OCI-LY7 (cell line): ENCODE measurements at regions not wholly inside any gene's neighbourhood (a gene's known extent, or its start where the extent isn't known, plus 50 kb on each side); places are given as distances from the start of the nearest gene placed in this dataset.

Experiments used
- BruUV-seq: library from RNA; stranded (reverse); fragments of 400-500 nt; replicated peaks from 2 replicates; lab custom pipeline; 2021; lab: Mats Ljungman, UMichigan
- CTCF ChIA-PET: fragments of 300-600 bp; sonication (Branson Sonifier 250); formaldehyde crosslinking; loops from one replicate; lab custom pipeline; 2022; ENCODE audit warnings: antibody characterized with exemption; ENCODE audit not compliant: unreplicated experiment; lab: Charles Lee
- POLR2A ChIA-PET: fragments of 300-600 bp; sonication (Branson Sonifier 250); formaldehyde crosslinking; loops from one replicate; lab custom pipeline; 2022; ENCODE audit warnings: antibody characterized with exemption; lab: Charles Lee
- DNase-seq: peaks from one replicate; pipeline ENCODE4 v3.0.0-alpha.2; 2015; ENCODE audit warnings: low spot score
- H2AFZ ChIP-seq: fragments of 200-600 bp; sonication (generic), shearing (Covaris generic); 2 replicates; pipeline ENCODE4 v1.6.1; 2014; ENCODE audit warnings: mild to moderate bottlenecking, antibody characterized with exemption, low read length, moderate library complexity
- H3K27ac ChIP-seq: fragments of 200-600 bp; sonication (generic); 2 replicates; pipeline ENCODE4 v1.5.1; 2014; ENCODE audit warnings: mixed run types, low read depth, mild to moderate bottlenecking, moderate library complexity, low read length, inconsistent platforms; ENCODE audit not compliant: poor library complexity, severe bottlenecking
- H3K36me3 ChIP-seq: fragments of 200-600 bp; sonication (generic); 2 replicates; pipeline ENCODE4 v1.6.1; 2014; ENCODE audit warnings: mild to moderate bottlenecking, antibody characterized with exemption, low read length, moderate library complexity, mixed read lengths; ENCODE audit not compliant: insufficient read depth
- H3K4me1 ChIP-seq: fragments of 200-600 bp; sonication (generic); 2 replicates; pipeline ENCODE4 v1.5.1; 2014; ENCODE audit warnings: mild to moderate bottlenecking, low read length; ENCODE audit not compliant: insufficient read depth, poor library complexity, severe bottlenecking
- H3K4me2 ChIP-seq: fragments of 200-600 bp; sonication (generic); 2 replicates; pipeline ENCODE4 v1.6.1; 2014; ENCODE audit warnings: mild to moderate bottlenecking, low read length
- H3K4me3 ChIP-seq: fragments of 200-600 bp; sonication (generic); 2 replicates; pipeline ENCODE4 v1.5.1; 2014; ENCODE audit warnings: mild to moderate bottlenecking, low read depth, low read length; ENCODE audit not compliant: poor library complexity, severe bottlenecking
- H3K79me2 ChIP-seq: fragments of 200-600 bp; sonication (generic); 2 replicates; pipeline ENCODE4 v1.6.1; 2016; ENCODE audit warnings: low read depth, mild to moderate bottlenecking, low read length, moderate library complexity, mixed read lengths; ENCODE audit not compliant: insufficient read depth
- H3K9me2 ChIP-seq: fragments of 200-600 bp; sonication (generic); 2 replicates; pipeline ENCODE4 v1.6.1; 2016; ENCODE audit warnings: mild to moderate bottlenecking, low read length, mixed read lengths; ENCODE audit not compliant: insufficient read depth
- H3K9me3 ChIP-seq: fragments of 200-600 bp; sonication (generic); 2 replicates; pipeline ENCODE4 v1.6.1; 2014; ENCODE audit warnings: mild to moderate bottlenecking, mixed run types, low read length, mixed read lengths
- H4K20me1 ChIP-seq: fragments of 200-600 bp; sonication (generic); 2 replicates; pipeline ENCODE4 v1.6.1; 2014; ENCODE audit warnings: mild to moderate bottlenecking, antibody characterized with exemption, low read length, moderate library complexity, mixed read lengths; ENCODE audit not compliant: insufficient read depth
- EZH2phosphoT487 ChIP-seq: fragments of 200-600 bp; sonication (generic); IDR thresholded peaks from 2 replicates; pipeline ENCODE4 v1.6.1; 2018; ENCODE audit warnings: low read depth, borderline replicate concordance, mild to moderate bottlenecking, mixed run types, antibody characterized with exemption, low read length, moderate library complexity, mixed read lengths
- intact Hi-C: fragments of 100-400 bp; cut with micrococcal nuclease; formaldehyde crosslinking; loops from one replicate; pipeline ENCODE4 v1.10.0; 2022; ENCODE audit not compliant: unreplicated experiment
- TF ChIP-seq, protein P1 (sequence below): fragments of 200-600 bp; sonication (generic); conservative IDR thresholded peaks from 2 replicates; pipeline ENCODE4 v1.5.1; 2014; ENCODE audit warnings: mild to moderate bottlenecking, antibody characterized with exemption, low read length, moderate library complexity, mixed read lengths

DNA sequence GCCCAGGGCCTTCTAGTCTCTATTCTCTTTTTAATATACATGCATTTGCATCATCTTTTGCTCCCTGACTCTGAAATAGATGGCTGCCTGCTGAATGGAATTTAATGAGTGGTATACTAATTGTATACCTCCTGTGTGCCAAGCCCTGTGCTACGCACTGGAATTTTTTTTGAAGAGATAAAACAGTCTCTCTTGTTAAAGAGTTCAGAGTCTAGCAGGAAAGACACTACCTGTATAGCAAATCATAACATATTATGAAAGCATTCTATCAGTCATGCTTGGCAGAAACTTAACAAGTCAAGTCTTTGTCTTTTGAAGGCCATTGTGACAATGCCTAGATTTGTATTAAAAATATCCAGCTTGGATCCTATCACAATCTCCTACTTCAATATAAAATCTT, 63.7 kb upstream of the SESN3 start:
- Histone ChIP-seq H4K20me1 (no peaks in the 10 kb centered on the region), H3K36me3 (no peaks in the 10 kb centered on the region), H3K9me2 (no peaks in the 10 kb centered on the region), H2AFZ (no peak overlapping the region), H3K4me1 (peaks cover 24% of the 10 kb centered on the region), H3K79me2 (no peaks in the 10 kb centered on the region), H3K4me2 (no peak overlapping the region), H3K9me3 (no peaks in the 10 kb centered on the region), H3K27ac (no peak overlapping the region), H3K4me3 (no peak overlapping the region)
- DNase-seq, result no peak
- no peak for TF ChIP-seq EZH2phosphoT487
- TF ChIP-seq, protein P1, sequence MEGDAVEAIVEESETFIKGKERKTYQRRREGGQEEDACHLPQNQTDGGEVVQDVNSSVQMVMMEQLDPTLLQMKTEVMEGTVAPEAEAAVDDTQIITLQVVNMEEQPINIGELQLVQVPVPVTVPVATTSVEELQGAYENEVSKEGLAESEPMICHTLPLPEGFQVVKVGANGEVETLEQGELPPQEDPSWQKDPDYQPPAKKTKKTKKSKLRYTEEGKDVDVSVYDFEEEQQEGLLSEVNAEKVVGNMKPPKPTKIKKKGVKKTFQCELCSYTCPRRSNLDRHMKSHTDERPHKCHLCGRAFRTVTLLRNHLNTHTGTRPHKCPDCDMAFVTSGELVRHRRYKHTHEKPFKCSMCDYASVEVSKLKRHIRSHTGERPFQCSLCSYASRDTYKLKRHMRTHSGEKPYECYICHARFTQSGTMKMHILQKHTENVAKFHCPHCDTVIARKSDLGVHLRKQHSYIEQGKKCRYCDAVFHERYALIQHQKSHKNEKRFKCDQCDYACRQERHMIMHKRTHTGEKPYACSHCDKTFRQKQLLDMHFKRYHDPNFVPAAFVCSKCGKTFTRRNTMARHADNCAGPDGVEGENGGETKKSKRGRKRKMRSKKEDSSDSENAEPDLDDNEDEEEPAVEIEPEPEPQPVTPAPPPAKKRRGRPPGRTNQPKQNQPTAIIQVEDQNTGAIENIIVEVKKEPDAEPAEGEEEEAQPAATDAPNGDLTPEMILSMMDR, result no peak
- intact Hi-C loops, result loop anchor here (5.0 kb wide), 1 partner anchor 142 kb away; no protein-coding TSS in a partner anchor
- ChIA-PET CTCF (no interaction called here), POLR2A (interaction anchor here (0.7 kb wide), 1 partner anchor 40 kb away, joined by 3 read pairs; no protein-coding TSS in a partner anchor)
- BruUV-seq, result no TSS peak

DNA sequence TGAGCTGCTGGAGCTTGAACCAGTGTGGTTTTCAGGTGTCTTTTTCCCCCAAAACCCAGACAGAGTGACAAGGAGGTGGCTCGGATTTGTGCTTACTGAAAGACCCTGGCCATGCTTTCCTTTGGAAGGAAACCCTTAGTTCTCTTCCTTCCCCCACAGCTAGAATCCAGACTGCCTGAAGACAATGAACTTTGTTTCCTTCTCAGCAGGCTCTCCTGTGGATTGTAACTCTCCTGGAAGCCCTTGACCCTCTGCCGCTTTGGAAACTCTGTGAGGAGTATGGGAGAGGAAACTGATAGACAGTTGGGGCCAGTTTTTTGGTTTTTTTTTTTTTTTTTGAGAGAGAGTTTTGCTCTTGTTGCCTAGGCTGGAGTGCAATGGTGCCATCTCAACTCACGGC, 62.1 kb upstream of the SESN3 start:
- DNase-seq, result no peak
- H4K20me1 ChIP-seq, result no peaks in the 10 kb centered on the region
- peaks cover 24% of the 10 kb centered on the region for H3K4me1 ChIP-seq
- ChIA-PET POLR2A (interaction anchor here (0.7 to 1.1 kb wide), 4 partner anchors 8 to 217 kb away, joined by 3 to 4 read pairs (median 4); no protein-coding TSS in a partner anchor), CTCF (no interaction called here)
- no peak overlapping the region for H3K4me2 ChIP-seq
- H3K9me3 ChIP-seq, result no peaks in the 10 kb centered on the region
- no peak overlapping the region for H3K4me3 ChIP-seq
- H2AFZ ChIP-seq, result no peak overlapping the region
- no peaks in the 10 kb centered on the region for H3K79me2 ChIP-seq
- no peaks in the 10 kb centered on the region for H3K36me3 ChIP-seq
- no TSS peak for BruUV-seq
- intact Hi-C loops, result no loop called here
- TF ChIP-seq, protein P1, result no peak
- no peak for TF ChIP-seq EZH2phosphoT487
- H3K9me2 ChIP-seq, result no peaks in the 10 kb centered on the region
- H3K27ac ChIP-seq, result no peak overlapping the region

DNA sequence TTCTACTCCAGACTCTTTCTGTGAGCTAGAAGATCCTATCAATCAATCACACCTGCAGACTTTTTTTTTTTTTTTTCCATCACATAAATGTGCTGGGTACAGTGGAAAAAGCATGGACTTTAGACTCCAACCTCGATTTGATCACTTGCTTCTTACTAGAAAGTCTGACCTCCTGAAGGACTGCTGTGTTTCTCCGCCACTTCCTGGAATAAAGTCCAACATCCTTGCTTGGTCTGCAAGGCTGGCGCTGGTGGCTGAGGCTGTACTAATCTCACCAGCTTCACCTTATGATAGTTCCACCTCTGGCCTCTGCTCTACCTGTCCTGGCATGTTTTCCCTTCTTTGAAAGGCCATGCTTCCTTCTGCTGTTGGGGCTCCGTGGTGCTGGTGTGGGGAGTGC, 60.9 kb upstream of the SESN3 start:
- no peak for TF ChIP-seq EZH2phosphoT487
- TF ChIP-seq, protein P1, result no peak
- Histone ChIP-seq H3K79me2 (no peaks in the 10 kb centered on the region), H3K4me1 (peaks cover 14% of the 10 kb centered on the region), H3K9me3 (no peaks in the 10 kb centered on the region), H3K36me3 (no peaks in the 10 kb centered on the region), H3K27ac (no peak overlapping the region), H2AFZ (no peak overlapping the region), H3K4me2 (no peak overlapping the region), H3K4me3 (no peak overlapping the region), H3K9me2 (no peaks in the 10 kb centered on the region), H4K20me1 (no peaks in the 10 kb centered on the region)
- ChIA-PET POLR2A (interaction anchor here (0.6 to 1.9 kb wide), 4 partner anchors 27 to 200 kb away, joined by 3 to 15 read pairs (median 4); no protein-coding TSS in a partner anchor), CTCF (no interaction called here)
- intact Hi-C loops, result no loop called here
- BruUV-seq, result no TSS peak
- DNase-seq, result no peak
